ENCODE measurements at regions not wholly inside any gene's neighbourhood (a gene's known extent, or its start where the extent isn't known, plus 50 kb on each side); places are given as distances from the start of the nearest gene placed in this dataset.

DNA sequence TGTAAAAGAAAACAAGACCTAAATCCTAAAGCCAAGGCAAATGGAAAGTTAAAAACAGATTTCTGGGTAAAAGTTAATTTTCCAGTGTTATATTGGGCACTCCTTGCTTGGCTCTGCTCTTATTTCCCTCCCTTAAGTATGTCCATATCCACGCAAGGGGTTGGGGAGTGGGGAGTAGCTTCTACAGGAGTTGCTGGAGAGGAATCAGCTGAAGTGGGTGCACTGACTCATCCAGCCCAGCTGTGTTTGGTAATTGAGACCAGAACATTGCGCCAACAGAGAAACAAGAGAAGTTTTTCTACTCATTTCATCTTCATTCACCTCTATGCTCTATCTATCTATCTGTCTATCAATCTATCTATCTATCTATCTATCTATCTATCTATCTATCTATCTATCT is 298.4 kb upstream of the PDGFD start:
- Histone ChIP-seq H3K36me3 (no peaks in the 10 kb centered on the region), H3K9me3 (no peaks in the 10 kb centered on the region)
- no peak for ATAC-seq (ENCODE audit: insufficient number of reproducible peaks, low FRiP score, low read depth)

GRCh38 chr11:104451197-104451893 is 287.4 kb upstream of the PDGFD start:
- Histone ChIP-seq H3K36me3 (no peaks in the 10 kb centered on the region), H3K4me1 (ENCODE audit: control insufficient read depth in 1 of 2, low read depth in 2 of 2) (peaks cover 0 to 17% of the 10 kb centered on the region in 2 donors), H3K9me3 (no peaks in the 10 kb centered on the region), H3K27ac (peak overlapping the region in 1 of 2 donors; percentile 14), H3K4me3 (no peak overlapping the region), H3K27me3 (replicated peaks; ENCODE audit: insufficient read depth) (no peaks in the 10 kb centered on the region)
- DNase-seq (ENCODE audit: low spot score): no peak
- TF ChIP-seq CTCF (IDR thresholded peaks at IDR 0.05): no peak
- no peak for ATAC-seq (ENCODE audit: insufficient number of reproducible peaks, low FRiP score, low read depth)

More for the DNA sequence above, 298.4 kb upstream of the PDGFD start:
- Histone ChIP-seq H3K27ac (no peak overlapping the region), H3K4me3 (no peak overlapping the region), H3K4me1 (ENCODE audit: control insufficient read depth in 1 of 2, low read depth in 2 of 2) (no peaks in the 10 kb centered on the region), H3K27me3 (replicated peaks; ENCODE audit: insufficient read depth) (no peaks in the 10 kb centered on the region)
- DNase-seq (ENCODE audit: low spot score): no peak
- TF ChIP-seq CTCF (IDR thresholded peaks at IDR 0.05): no peak

GRCh38 chr11:104443387-104443786 is 279.4 kb upstream of the PDGFD start:
- Histone ChIP-seq H3K4me3 (no peak overlapping the region), H3K4me1 (ENCODE audit: control insufficient read depth in 1 of 2, low read depth in 2 of 2) (peaks cover 0 to 3% of the 10 kb centered on the region in 2 donors), H3K36me3 (no peaks in the 10 kb centered on the region), H3K27ac (no peak overlapping the region), H3K9me3 (no peaks in the 10 kb centered on the region), H3K27me3 (replicated peaks; ENCODE audit: insufficient read depth) (no peaks in the 10 kb centered on the region)
- DNase-seq (ENCODE audit: low spot score) (no peak), ATAC-seq (ENCODE audit: insufficient number of reproducible peaks, low FRiP score, low read depth) (no peak)
- no peak for TF ChIP-seq CTCF (IDR thresholded peaks at IDR 0.05)

DNA sequence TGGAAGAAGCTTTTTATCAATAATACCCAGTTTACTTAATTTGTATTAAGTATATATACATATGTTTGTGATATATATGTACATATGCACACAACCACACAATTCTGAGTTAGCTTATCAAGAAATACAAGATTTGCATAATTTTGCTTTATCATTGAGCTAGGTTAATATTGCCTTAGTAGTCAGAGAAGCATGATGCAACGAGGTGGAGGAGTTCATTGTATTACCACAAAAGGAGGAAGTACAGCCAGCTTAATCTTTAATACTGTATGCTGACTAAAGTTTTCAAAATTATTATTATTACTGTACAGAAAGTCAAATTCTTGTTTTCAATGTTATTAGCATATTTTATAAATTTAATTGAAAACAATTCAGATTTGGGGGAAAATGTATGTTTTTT is 278.4 kb upstream of the PDGFD start:
- no peak overlapping the region for H3K4me3 ChIP-seq
- H3K27ac ChIP-seq: no peak overlapping the region
- ATAC-seq (ENCODE audit: insufficient number of reproducible peaks, low FRiP score, low read depth) (no peak), DNase-seq (ENCODE audit: low spot score) (no peak)
- no peaks in the 10 kb centered on the region for H3K9me3 ChIP-seq
- peaks cover 0 to 3% of the 10 kb centered on the region in 2 donors for H3K4me1 ChIP-seq (ENCODE audit: control insufficient read depth in 1 of 2, low read depth in 2 of 2)
- H3K36me3 ChIP-seq: no peaks in the 10 kb centered on the region
- H3K27me3 ChIP-seq (replicated peaks; ENCODE audit: insufficient read depth): no peaks in the 10 kb centered on the region
- no peak for TF ChIP-seq CTCF (IDR thresholded peaks at IDR 0.05)

- Histone ChIP-seq H3K9me3 (no peaks in the 10 kb centered on the region), H3K36me3 (no peaks in the 10 kb centered on the region), H3K27me3 (replicated peaks; ENCODE audit: insufficient read depth) (no peaks in the 10 kb centered on the region), H3K4me3 (no peak overlapping the region), H3K27ac (no peak overlapping the region), H3K4me1 (ENCODE audit: control insufficient read depth in 1 of 2, low read depth in 2 of 2) (no peaks in the 10 kb centered on the region)
- TF ChIP-seq CTCF (IDR thresholded peaks at IDR 0.05): no peak
- DNase-seq (ENCODE audit: low spot score) (no peak), ATAC-seq (ENCODE audit: insufficient number of reproducible peaks, low FRiP score, low read depth) (no peak)
Measured at GRCh38 chr11:104435494-104435893, 271.5 kb upstream of the PDGFD start.
